Activated B cell treated with CpG ODN at 0.5 μM for 24 hours (primary cell): ENCODE measurements at regions not wholly inside any gene's neighbourhood (a gene's known extent, or its start where the extent isn't known, plus 50 kb on each side); places are given as distances from the start of the nearest gene placed in this dataset.

Experiments used
- ATAC-seq: fragments of 200-7000 bp; cut with Tn5 transposase; one replicate; pipeline ENCODE4 v1.10.0; 2021; ENCODE audit warnings: low read depth, mild to moderate bottlenecking, moderate library complexity
- CTCF ChIA-PET: fragments of 350-600 bp; sonication (Branson Sonifier 250); formaldehyde crosslinking; loops from one replicate; lab custom pipeline; 2021; ENCODE audit warnings: antibody characterized with exemption; lab: Charles Lee
- POLR2A ChIA-PET: fragments of 350-600 bp; sonication (Branson Sonifier 250); formaldehyde crosslinking; loops from one replicate; lab custom pipeline; 2021; ENCODE audit warnings: antibody characterized with exemption; lab: Charles Lee
- DNase-seq: peaks from one replicate; pipeline ENCODE4 v3.0.0; 2022
- H3K27ac Mint-ChIP-seq: one replicate; pipeline ENCODE4 v1.8.0; 2020; ENCODE audit warnings: mixed read lengths
- H3K27me3 Mint-ChIP-seq: one replicate; pipeline ENCODE4 v1.8.0; 2021; ENCODE audit warnings: mixed read lengths
- H3K36me3 Mint-ChIP-seq: one replicate; pipeline ENCODE4 v1.8.0; 2021; ENCODE audit warnings: low read depth, mixed read lengths
- H3K4me1 Mint-ChIP-seq: one replicate; pipeline ENCODE4 v1.8.0; 2021; ENCODE audit warnings: mixed read lengths
- H3K4me3 Mint-ChIP-seq: one replicate; pipeline ENCODE4 v1.8.0; 2020; ENCODE audit warnings: mild to moderate bottlenecking, mixed read lengths
- H3K9me3 Mint-ChIP-seq: one replicate; pipeline ENCODE4 v1.8.0; 2020; ENCODE audit warnings: mixed read lengths
- intact Hi-C: fragments of 100-400 bp; cut with micrococcal nuclease; formaldehyde crosslinking; loops from one replicate; pipeline ENCODE4 v1.15.1; 2024
- TF ChIP-seq, protein P1 (sequence below): fragments of 200-600 bp; IDR thresholded peaks from one replicate; pipeline ENCODE4 v1.8.0; 2022; ENCODE audit warnings: antibody characterized with exemption, mild to moderate bottlenecking

GRCh38 chr5:89190515-89191265 is 307.7 kb upstream of the MEF2C start:
- ATAC-seq = no peak
- ChIA-PET CTCF (no interaction called here), POLR2A (interaction anchor here (0.6 to 0.7 kb wide), 2 partner anchors 300 to 669 kb away, joined by 6 to 7 read pairs; no protein-coding TSS in a partner anchor)
- H3K27me3 Mint-ChIP-seq = no peaks in the 10 kb centered on the region
- no peaks in the 10 kb centered on the region for H3K4me1 Mint-ChIP-seq
- TF ChIP-seq, protein P1, sequence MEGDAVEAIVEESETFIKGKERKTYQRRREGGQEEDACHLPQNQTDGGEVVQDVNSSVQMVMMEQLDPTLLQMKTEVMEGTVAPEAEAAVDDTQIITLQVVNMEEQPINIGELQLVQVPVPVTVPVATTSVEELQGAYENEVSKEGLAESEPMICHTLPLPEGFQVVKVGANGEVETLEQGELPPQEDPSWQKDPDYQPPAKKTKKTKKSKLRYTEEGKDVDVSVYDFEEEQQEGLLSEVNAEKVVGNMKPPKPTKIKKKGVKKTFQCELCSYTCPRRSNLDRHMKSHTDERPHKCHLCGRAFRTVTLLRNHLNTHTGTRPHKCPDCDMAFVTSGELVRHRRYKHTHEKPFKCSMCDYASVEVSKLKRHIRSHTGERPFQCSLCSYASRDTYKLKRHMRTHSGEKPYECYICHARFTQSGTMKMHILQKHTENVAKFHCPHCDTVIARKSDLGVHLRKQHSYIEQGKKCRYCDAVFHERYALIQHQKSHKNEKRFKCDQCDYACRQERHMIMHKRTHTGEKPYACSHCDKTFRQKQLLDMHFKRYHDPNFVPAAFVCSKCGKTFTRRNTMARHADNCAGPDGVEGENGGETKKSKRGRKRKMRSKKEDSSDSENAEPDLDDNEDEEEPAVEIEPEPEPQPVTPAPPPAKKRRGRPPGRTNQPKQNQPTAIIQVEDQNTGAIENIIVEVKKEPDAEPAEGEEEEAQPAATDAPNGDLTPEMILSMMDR = no peak
- peaks cover 4% of the 10 kb centered on the region for H3K36me3 Mint-ChIP-seq
- DNase-seq = no peak
- no peak overlapping the region for H3K27ac Mint-ChIP-seq
- H3K9me3 Mint-ChIP-seq = peaks cover 7% of the 10 kb centered on the region
- intact Hi-C loops = no loop called here
- no peak overlapping the region for H3K4me3 Mint-ChIP-seq

DNA sequence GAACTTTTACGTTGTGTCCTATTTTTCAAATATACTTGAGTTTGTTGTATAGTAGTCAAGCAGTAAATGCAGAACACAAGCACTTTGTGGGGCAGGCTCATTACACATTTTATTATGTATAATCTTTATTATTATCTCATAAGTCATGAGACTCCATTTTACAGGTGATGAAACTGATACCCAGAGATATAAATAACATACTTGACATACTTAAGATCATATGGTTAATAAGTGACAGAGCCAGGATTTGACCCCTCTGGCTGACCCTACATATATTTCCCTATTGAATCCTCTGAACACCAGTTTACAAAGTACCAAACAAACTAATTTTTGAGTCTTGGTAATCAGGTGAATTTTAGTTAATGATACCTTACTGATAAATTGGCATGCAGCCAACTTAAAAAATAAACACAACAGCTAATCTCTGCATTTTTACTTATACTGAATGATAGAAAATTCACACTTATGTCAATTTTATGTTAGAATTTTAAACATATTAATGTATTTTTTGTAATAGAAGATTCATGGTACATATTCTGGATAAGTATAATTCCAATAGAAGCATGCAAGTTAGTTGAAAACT is 305.0 kb upstream of the MEF2C start:
- ChIA-PET POLR2A (no interaction called here), CTCF (no interaction called here)
- Mint-ChIP-seq H3K27me3 (no peaks in the 10 kb centered on the region), H3K4me1 (no peaks in the 10 kb centered on the region), H3K36me3 (peaks cover 1% of the 10 kb centered on the region), H3K4me3 (no peak overlapping the region), H3K27ac (no peak overlapping the region), H3K9me3 (peaks cover under 1% of the 10 kb centered on the region)
- no peak for DNase-seq
- TF ChIP-seq, protein P1 = no peak
- ATAC-seq = no peak
- intact Hi-C loops = no loop called here

DNA sequence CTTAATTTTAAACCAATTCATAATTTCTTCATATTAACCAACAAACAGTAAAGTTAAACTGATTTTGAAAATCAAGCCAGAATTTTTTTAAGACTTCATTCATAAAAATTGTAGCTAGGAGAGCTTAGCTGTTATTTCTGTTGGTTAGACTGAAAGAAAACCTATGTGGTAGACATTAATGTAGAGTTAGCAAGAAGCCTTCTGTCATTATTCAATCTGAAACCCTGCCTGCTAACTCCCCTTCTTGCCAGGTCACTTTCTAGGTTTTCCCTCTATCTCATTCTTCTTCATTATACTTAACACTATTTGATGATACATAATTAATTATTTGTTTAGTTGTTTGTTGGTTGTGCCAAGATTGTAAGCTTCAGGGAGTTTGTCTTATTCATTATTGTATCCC is 304.3 kb upstream of the MEF2C start:
- ATAC-seq = no peak
- H3K4me3 Mint-ChIP-seq = no peak overlapping the region

GRCh38 chr5:89181546-89181945 is 298.6 kb upstream of the MEF2C start:
- POLR2A ChIA-PET = no interaction called here
- Mint-ChIP-seq H3K4me1 (no peaks in the 10 kb centered on the region), H3K4me3 (no peak overlapping the region), H3K9me3 (no peaks in the 10 kb centered on the region), H3K27ac (no peak overlapping the region), H3K27me3 (no peaks in the 10 kb centered on the region), H3K36me3 (peaks cover 1% of the 10 kb centered on the region)
- TF ChIP-seq, protein P1 = no peak
- intact Hi-C loops = no loop called here
- ATAC-seq (no peak), DNase-seq (no peak)
- CTCF ChIA-PET = no interaction called here

More for the DNA sequence above, 304.3 kb upstream of the MEF2C start:
- TF ChIP-seq, protein P1 = no peak
- ChIA-PET CTCF (no interaction called here), POLR2A (no interaction called here)
- DNase-seq = no peak
- Mint-ChIP-seq H3K9me3 (no peaks in the 10 kb centered on the region), H3K4me1 (no peaks in the 10 kb centered on the region), H3K36me3 (peaks cover 1% of the 10 kb centered on the region), H3K27me3 (no peaks in the 10 kb centered on the region), H3K27ac (no peak overlapping the region)
- intact Hi-C loops = no loop called here

- no peak for ATAC-seq
Observed at GRCh38 chr5:89179731-89180130, 296.7 kb upstream of the MEF2C start.

More at GRCh38 chr5:89179731-89180130, 296.7 kb upstream of the MEF2C start:
- Mint-ChIP-seq H3K27me3 (no peaks in the 10 kb centered on the region), H3K27ac (no peak overlapping the region), H3K4me1 (no peaks in the 10 kb centered on the region), H3K9me3 (no peaks in the 10 kb centered on the region), H3K4me3 (no peak overlapping the region), H3K36me3 (no peaks in the 10 kb centered on the region)
- TF ChIP-seq, protein P1 = no peak
- intact Hi-C loops = no loop called here
- CTCF ChIA-PET = no interaction called here
- DNase-seq = no peak
- POLR2A ChIA-PET = no interaction called here
